SU-DHL-6 (cell line): ENCODE measurements at regions not wholly inside any gene's neighbourhood (a gene's known extent, or its start where the extent isn't known, plus 50 kb on each side); places are given as distances from the start of the nearest gene placed in this dataset.

Experiments used
- CTCF ChIP-seq: fragments of 200-600 bp; sonication (generic); IDR thresholded peaks from one replicate; pipeline ENCODE4 v1.5.1; 2017; ENCODE audit warnings: antibody characterized with exemption, mild to moderate bottlenecking, low read length, moderate library complexity; ENCODE audit not compliant: insufficient read depth, poor library complexity, severe bottlenecking
- EZH2phosphoT487 ChIP-seq: fragments of 200-600 bp; sonication (generic), shearing (Covaris generic); conservative IDR thresholded peaks from 2 replicates; pipeline ENCODE4 v1.6.1; 2018; ENCODE audit warnings: mild to moderate bottlenecking, antibody characterized with exemption, low read length, moderate library complexity, mixed read lengths

- TF ChIP-seq CTCF (no peak), EZH2phosphoT487 (no peak)
Observed at GRCh38 chr12:114981036-114981435, 297.1 kb upstream of the TBX3 start.
